HG02938 (cell line): ENCODE measurements at regions not wholly inside any gene's neighbourhood (a gene's known extent, or its start where the extent isn't known, plus 50 kb on each side); places are given as distances from the start of the nearest gene placed in this dataset.

Experiments used
- ATAC-seq: cut with Tn5 transposase; IDR thresholded peaks from one replicate; pipeline ENCODE4 v1.9.1; 2021; ENCODE audit warnings: mild to moderate bottlenecking, moderate library complexity; ENCODE audit not compliant: unreplicated experiment

GRCh38 chr18:73869182-73869581 is 278.5 kb downstream of the FBXO15 start:
- ATAC-seq, result no peak

GRCh38 chr18:73861771-73862170 is 285.9 kb downstream of the FBXO15 start:
- ATAC-seq, result no peak

GRCh38 chr18:73859837-73860397 is 287.7 kb downstream of the FBXO15 start:
- ATAC-seq, result no peak

- no peak for ATAC-seq
Measured at GRCh38 chr18:73852789-73853549, 294.7 kb downstream of the FBXO15 start.

- no peak for ATAC-seq
Measured at GRCh38 chr18:73850782-73851181, 296.9 kb downstream of the FBXO15 start.

GRCh38 chr18:73848656-73849055 is 299.0 kb downstream of the FBXO15 start:
- no peak for ATAC-seq

- ATAC-seq, result no peak
Measured at GRCh38 chr18:73843455-73843854, 304.2 kb downstream of the FBXO15 start.

- peak; percentile 78 for ATAC-seq
Measured at GRCh38 chr18:73842795-73843394, 304.7 kb downstream of the FBXO15 start.

- ATAC-seq, result no peak
Measured at GRCh38 chr18:73841661-73842060, 306.0 kb downstream of the FBXO15 start.

- ATAC-seq, result no peak
Measured at GRCh38 chr18:73840319-73840945, 307.2 kb downstream of the FBXO15 start.

- ATAC-seq, result no peak
Measured at GRCh38 chr18:73839441-73839840, 308.2 kb downstream of the FBXO15 start.

GRCh38 chr18:73838107-73838506 is 309.5 kb downstream of the FBXO15 start:
- ATAC-seq, result no peak

GRCh38 chr18:73835656-73836364 is 311.8 kb downstream of the FBXO15 start:
- no peak for ATAC-seq

GRCh38 chr18:73835039-73835438 is 312.6 kb downstream of the FBXO15 start:
- no peak for ATAC-seq

GRCh38 chr18:73831688-73832087 is 315.9 kb downstream of the FBXO15 start:
- no peak for ATAC-seq

GRCh38 chr18:73829146-73829545 is 318.5 kb downstream of the FBXO15 start:
- ATAC-seq, result no peak

- ATAC-seq, result no peak
Measured at GRCh38 chr18:73827801-73828200, 319.8 kb downstream of the FBXO15 start.

GRCh38 chr18:73826098-73826497 is 321.5 kb downstream of the FBXO15 start:
- no peak for ATAC-seq

GRCh38 chr18:73824671-73825070 is 323.0 kb downstream of the FBXO15 start:
- no peak for ATAC-seq

- no peak for ATAC-seq
Measured at GRCh38 chr18:73812423-73812822, 335.2 kb downstream of the FBXO15 start.

- no peak for ATAC-seq
Measured at GRCh38 chr18:73807551-73808192, 340.0 kb downstream of the FBXO15 start.
